ENCODE measurements at regions not wholly inside any gene's neighbourhood (a gene's known extent, or its start where the extent isn't known, plus 50 kb on each side); places are given as distances from the start of the nearest gene placed in this dataset.

GRCh38 chr7:121474301-121474673 is 78.2 kb upstream of the FAM3C start:
- Mint-ChIP-seq H3K9me3 (no peaks in the 10 kb centered on the region), H3K27ac (peak overlapping the region; percentile 71), H3K27me3 (no peaks in the 10 kb centered on the region), H3K4me3 (no peak overlapping the region), H3K36me3 (no peaks in the 10 kb centered on the region), H3K4me1 (ENCODE audit: unreplicated experiment) (no peaks in the 10 kb centered on the region)
- no peak for TF ChIP-seq CTCF (conservative IDR thresholded peaks at IDR 0.05)
- no peak for DNase-seq (ENCODE audit: extremely low spot score, unreplicated experiment)

GRCh38 chr7:121473645-121474300 is 77.7 kb upstream of the FAM3C start:
- H3K9me3 Mint-ChIP-seq: no peaks in the 10 kb centered on the region
- H3K36me3 Mint-ChIP-seq: no peaks in the 10 kb centered on the region
- peak overlapping the region; percentile 34 for H3K4me3 Mint-ChIP-seq
- H3K27me3 Mint-ChIP-seq: no peaks in the 10 kb centered on the region
- TF ChIP-seq CTCF (conservative IDR thresholded peaks at IDR 0.05): no peak
- H3K27ac Mint-ChIP-seq: peak overlapping the region; percentile 71
- H3K4me1 Mint-ChIP-seq (ENCODE audit: unreplicated experiment): no peaks in the 10 kb centered on the region
- no peak for DNase-seq (ENCODE audit: extremely low spot score, unreplicated experiment)

- no peak overlapping the region for H3K4me3 Mint-ChIP-seq
- no peak for DNase-seq (ENCODE audit: extremely low spot score, unreplicated experiment)
- no peaks in the 10 kb centered on the region for H3K4me1 Mint-ChIP-seq (ENCODE audit: unreplicated experiment)
- no peaks in the 10 kb centered on the region for H3K27me3 Mint-ChIP-seq
- peaks cover 8% of the 10 kb centered on the region for H3K9me3 Mint-ChIP-seq
- H3K27ac Mint-ChIP-seq: no peak overlapping the region
- no peak for TF ChIP-seq CTCF (conservative IDR thresholded peaks at IDR 0.05)
- no peaks in the 10 kb centered on the region for H3K36me3 Mint-ChIP-seq
These were observed 70.3 kb upstream of the FAM3C start for GRCh38 chr7:121466455-121466854.

- Mint-ChIP-seq H3K36me3 (no peaks in the 10 kb centered on the region), H3K4me1 (ENCODE audit: unreplicated experiment) (no peaks in the 10 kb centered on the region), H3K27ac (no peak overlapping the region), H3K4me3 (no peak overlapping the region), H3K9me3 (peaks cover 4% of the 10 kb centered on the region), H3K27me3 (no peaks in the 10 kb centered on the region)
- no peak for DNase-seq (ENCODE audit: extremely low spot score, unreplicated experiment)
- no peak for TF ChIP-seq CTCF (conservative IDR thresholded peaks at IDR 0.05)
These were observed 63.0 kb upstream of the FAM3C start for GRCh38 chr7:121459148-121459547.

- no peak for DNase-seq (ENCODE audit: extremely low spot score, unreplicated experiment)
- no peak for TF ChIP-seq CTCF (conservative IDR thresholded peaks at IDR 0.05)
- Mint-ChIP-seq H3K4me3 (no peak overlapping the region), H3K27me3 (no peaks in the 10 kb centered on the region), H3K9me3 (no peaks in the 10 kb centered on the region), H3K4me1 (ENCODE audit: unreplicated experiment) (no peaks in the 10 kb centered on the region), H3K36me3 (no peaks in the 10 kb centered on the region), H3K27ac (no peak overlapping the region)
These were observed 60.8 kb upstream of the FAM3C start for GRCh38 chr7:121456785-121457359.

All from type B pancreatic cell (in vitro differentiated cells).